ENCODE measurements at regions not wholly inside any gene's neighbourhood (a gene's known extent, or its start where the extent isn't known, plus 50 kb on each side); places are given as distances from the start of the nearest gene placed in this dataset.
"Not testable (repeated sequence)": the region's sequence is repeated elsewhere in the genome, so short reads cannot be mapped to it uniquely, and the experiment has no call there.

DNA sequence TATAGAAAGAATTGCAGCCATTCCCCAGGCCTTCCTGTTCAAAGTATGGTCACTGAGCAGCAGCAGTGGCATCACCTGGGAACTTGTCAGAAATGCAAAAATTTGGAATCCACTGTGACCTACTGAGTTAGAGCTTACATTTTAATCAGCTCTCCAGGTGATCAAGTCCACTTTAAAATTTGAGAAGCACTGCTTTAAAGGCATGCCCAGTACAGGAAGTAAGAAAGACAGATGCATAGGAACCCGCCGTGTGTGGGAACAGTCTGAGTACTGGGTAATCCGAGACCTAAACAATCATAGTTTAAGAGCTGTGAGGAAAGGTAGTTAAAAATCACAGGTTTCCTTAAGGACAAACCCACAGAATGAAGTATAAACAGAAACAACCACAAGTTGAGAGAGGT is 462.4 kb downstream of the RAB38 start:
- Histone ChIP-seq H3K27ac (ENCODE audit: low read depth in 1 of 2, low read length in 1 of 2) (no peak overlapping the region), H3K27me3 (ENCODE audit: control insufficient read depth in 2 of 2, insufficient read depth in 1 of 2, low read length in 1 of 2) (no peaks in the 10 kb centered on the region), H3K36me3 (ENCODE audit: control insufficient read depth in 2 of 2, insufficient read depth in 2 of 2, low read length in 1 of 2) (no peaks in the 10 kb centered on the region), H3K4me1 (ENCODE audit: control insufficient read depth in 2 of 2, insufficient read depth in 2 of 2, low read length in 2 of 2) (no peaks in the 10 kb centered on the region), H3K4me3 (ENCODE audit: low read length in 2 of 2) (no peak overlapping the region), H3K9me3 (ENCODE audit: control insufficient read depth in 2 of 2, insufficient read depth in 1 of 2, low read length in 1 of 2) (no peaks in the 10 kb centered on the region)
- DNase-seq (ENCODE audit: low read depth in 6 of 9, low spot score in 9 of 9): no peak
- WGBS: 10% methylated on average over 3 of the region's 3 CpGs

DNA sequence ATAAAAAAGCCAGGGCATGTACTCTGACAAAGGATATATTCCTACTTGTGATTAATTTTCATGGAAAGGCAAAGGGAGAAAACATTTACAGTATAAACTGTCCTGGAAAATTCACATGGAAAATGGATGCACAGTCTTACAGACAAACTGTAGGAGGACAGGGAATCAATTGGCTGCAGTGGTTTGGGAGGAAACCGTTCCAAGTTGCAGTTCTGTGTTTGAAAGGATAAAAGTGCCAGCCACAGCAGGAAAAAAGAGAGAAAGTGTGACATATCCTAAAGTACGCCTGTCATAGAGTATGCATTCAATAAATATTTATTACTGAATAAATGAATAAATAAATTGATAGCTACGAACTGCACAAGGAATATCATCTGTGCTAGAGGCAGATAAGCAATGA is 462.9 kb downstream of the RAB38 start:
- Histone ChIP-seq H3K4me3 (ENCODE audit: low read length in 2 of 2) (no peak overlapping the region), H3K9me3 (ENCODE audit: control insufficient read depth in 2 of 2, insufficient read depth in 1 of 2, low read length in 1 of 2) (no peaks in the 10 kb centered on the region), H3K27me3 (ENCODE audit: control insufficient read depth in 2 of 2, insufficient read depth in 1 of 2, low read length in 1 of 2) (no peaks in the 10 kb centered on the region), H3K36me3 (ENCODE audit: control insufficient read depth in 2 of 2, insufficient read depth in 2 of 2, low read length in 1 of 2) (no peaks in the 10 kb centered on the region), H3K4me1 (ENCODE audit: control insufficient read depth in 2 of 2, insufficient read depth in 2 of 2, low read length in 2 of 2) (no peaks in the 10 kb centered on the region), H3K27ac (ENCODE audit: low read depth in 1 of 2, low read length in 1 of 2) (no peak overlapping the region)
- no peak for DNase-seq (ENCODE audit: low read depth in 6 of 9, low spot score in 9 of 9)
- WGBS: 73% methylated on average over 3 of the region's 3 CpGs

DNA sequence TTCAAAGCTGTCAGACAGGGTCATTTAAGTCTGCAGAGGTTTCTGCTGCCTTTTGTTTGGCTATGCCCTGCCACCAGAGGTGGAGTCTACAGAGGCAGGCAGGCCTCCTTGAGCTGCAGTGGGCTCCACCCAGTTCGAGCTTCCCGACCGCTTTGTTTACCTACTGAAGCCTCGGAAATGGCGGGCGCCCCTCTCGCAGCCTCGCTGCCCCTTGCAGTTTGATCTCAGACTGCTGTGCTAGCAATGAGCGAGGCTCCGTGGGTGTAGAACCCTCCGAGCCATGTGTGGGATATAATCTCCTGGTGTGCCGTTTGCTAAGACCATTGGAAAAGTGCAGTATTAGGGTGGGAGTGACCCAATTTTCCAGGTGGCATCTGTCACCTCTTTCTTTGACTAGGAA is 471.7 kb downstream of the RAB38 start:
- WGBS: 92% methylated on average over 12 of the region's 12 CpGs
- not testable (repeated sequence) for H3K36me3 ChIP-seq (ENCODE audit: control insufficient read depth in 2 of 2, insufficient read depth in 2 of 2, low read length in 1 of 2); H3K27me3 ChIP-seq (ENCODE audit: control insufficient read depth in 2 of 2, insufficient read depth in 1 of 2, low read length in 1 of 2); H3K27ac ChIP-seq (ENCODE audit: low read depth in 1 of 2, low read length in 1 of 2); H3K4me3 ChIP-seq (ENCODE audit: low read length in 2 of 2); DNase-seq (ENCODE audit: low read depth in 6 of 9, low spot score in 9 of 9); H3K4me1 ChIP-seq (ENCODE audit: control insufficient read depth in 2 of 2, insufficient read depth in 2 of 2, low read length in 2 of 2); H3K9me3 ChIP-seq (ENCODE audit: control insufficient read depth in 2 of 2, insufficient read depth in 1 of 2, low read length in 1 of 2)

DNA sequence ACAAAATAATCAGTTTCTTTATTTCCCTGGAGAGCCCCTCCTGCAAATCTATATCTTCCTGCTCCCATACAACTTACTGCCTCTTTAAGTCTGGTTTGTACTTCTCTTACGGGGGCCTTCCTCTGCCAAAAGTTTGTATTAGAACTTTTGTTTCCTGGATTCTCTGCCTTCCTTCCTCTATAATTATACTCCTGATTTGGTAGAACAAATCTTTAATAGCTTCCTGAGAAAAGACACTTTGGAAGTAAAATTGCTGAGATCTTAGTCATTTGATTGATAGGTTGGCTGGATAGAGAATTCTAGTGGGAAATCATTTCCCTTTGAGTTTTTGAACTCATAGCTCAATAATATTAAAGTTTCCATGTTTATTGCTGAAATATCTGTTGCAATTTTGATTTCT is 499.2 kb downstream of the RAB38 start:
- Histone ChIP-seq H3K9me3 (ENCODE audit: control insufficient read depth in 2 of 2, insufficient read depth in 1 of 2, low read length in 1 of 2) (no peaks in the 10 kb centered on the region), H3K4me1 (ENCODE audit: control insufficient read depth in 2 of 2, insufficient read depth in 2 of 2, low read length in 2 of 2) (no peaks in the 10 kb centered on the region), H3K27ac (ENCODE audit: low read depth in 1 of 2, low read length in 1 of 2) (no peak overlapping the region), H3K4me3 (ENCODE audit: low read length in 2 of 2) (no peak overlapping the region), H3K27me3 (ENCODE audit: control insufficient read depth in 2 of 2, insufficient read depth in 1 of 2, low read length in 1 of 2) (no peaks in the 10 kb centered on the region), H3K36me3 (ENCODE audit: control insufficient read depth in 2 of 2, insufficient read depth in 2 of 2, low read length in 1 of 2) (no peaks in the 10 kb centered on the region)
- DNase-seq (ENCODE audit: low read depth in 6 of 9, low spot score in 9 of 9): no peak
- WGBS: 55% methylated on average over 1 of the region's 1 CpG

DNA sequence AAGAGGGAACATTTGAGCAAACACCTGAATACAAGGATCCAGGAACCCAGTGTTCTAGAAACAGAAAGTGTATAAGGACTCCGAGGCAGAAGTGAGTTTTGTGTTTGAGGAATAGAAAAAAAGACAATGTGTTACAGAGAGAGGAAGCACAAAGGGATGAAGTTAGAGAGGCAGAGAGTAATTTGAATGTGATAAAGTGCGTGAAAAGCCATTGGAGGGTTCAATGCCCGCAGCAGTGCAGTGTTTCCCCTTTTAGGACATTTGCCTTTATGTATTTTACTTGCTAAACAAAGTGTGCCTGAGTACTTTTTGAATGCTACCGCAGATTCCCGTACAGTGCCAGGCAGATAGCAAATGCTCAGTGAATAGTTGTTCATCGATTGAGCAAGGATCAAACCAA is 508.5 kb downstream of the RAB38 start:
- no peaks in the 10 kb centered on the region for H3K27me3 ChIP-seq (ENCODE audit: control insufficient read depth in 2 of 2, insufficient read depth in 1 of 2, low read length in 1 of 2)
- no peak for DNase-seq (ENCODE audit: low read depth in 6 of 9, low spot score in 9 of 9)
- no peak overlapping the region for H3K27ac ChIP-seq (ENCODE audit: low read depth in 1 of 2, low read length in 1 of 2)
- H3K4me1 ChIP-seq (ENCODE audit: control insufficient read depth in 2 of 2, insufficient read depth in 2 of 2, low read length in 2 of 2): no peaks in the 10 kb centered on the region
- H3K36me3 ChIP-seq (ENCODE audit: control insufficient read depth in 2 of 2, insufficient read depth in 2 of 2, low read length in 1 of 2): no peaks in the 10 kb centered on the region
- no peak overlapping the region for H3K4me3 ChIP-seq (ENCODE audit: low read length in 2 of 2)
- 85% methylated on average over 6 of the region's 6 CpGs for WGBS
- no peaks in the 10 kb centered on the region for H3K9me3 ChIP-seq (ENCODE audit: control insufficient read depth in 2 of 2, insufficient read depth in 1 of 2, low read length in 1 of 2)

DNA sequence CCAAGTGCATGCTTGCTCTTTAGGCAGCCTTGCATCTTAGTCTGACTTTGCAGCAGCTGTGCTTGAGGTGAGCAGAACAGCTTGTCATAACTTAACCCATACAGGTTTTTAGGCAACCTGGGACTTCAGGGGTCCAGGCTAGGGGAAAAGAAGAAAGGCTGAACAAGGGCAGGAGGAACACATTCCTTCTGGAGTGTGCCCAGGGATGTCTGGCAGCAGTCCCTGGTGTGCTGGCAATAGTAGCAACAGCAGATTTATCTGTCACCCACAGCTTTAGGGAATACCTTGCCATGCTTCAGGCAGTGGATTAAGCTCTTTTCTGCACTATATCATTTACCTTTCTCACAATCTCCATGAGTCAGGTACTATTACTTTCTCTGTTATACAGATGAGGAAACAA is 513.0 kb downstream of the RAB38 start:
- no peak overlapping the region for H3K4me3 ChIP-seq (ENCODE audit: low read length in 2 of 2)
- no peaks in the 10 kb centered on the region for H3K36me3 ChIP-seq (ENCODE audit: control insufficient read depth in 2 of 2, insufficient read depth in 2 of 2, low read length in 1 of 2)
- H3K4me1 ChIP-seq (ENCODE audit: control insufficient read depth in 2 of 2, insufficient read depth in 2 of 2, low read length in 2 of 2): no peaks in the 10 kb centered on the region
- H3K27ac ChIP-seq (ENCODE audit: low read depth in 1 of 2, low read length in 1 of 2): no peak overlapping the region
- no peaks in the 10 kb centered on the region for H3K27me3 ChIP-seq (ENCODE audit: control insufficient read depth in 2 of 2, insufficient read depth in 1 of 2, low read length in 1 of 2)
- no peaks in the 10 kb centered on the region for H3K9me3 ChIP-seq (ENCODE audit: control insufficient read depth in 2 of 2, insufficient read depth in 1 of 2, low read length in 1 of 2)
- no peak for DNase-seq (ENCODE audit: low read depth in 6 of 9, low spot score in 9 of 9)

DNA sequence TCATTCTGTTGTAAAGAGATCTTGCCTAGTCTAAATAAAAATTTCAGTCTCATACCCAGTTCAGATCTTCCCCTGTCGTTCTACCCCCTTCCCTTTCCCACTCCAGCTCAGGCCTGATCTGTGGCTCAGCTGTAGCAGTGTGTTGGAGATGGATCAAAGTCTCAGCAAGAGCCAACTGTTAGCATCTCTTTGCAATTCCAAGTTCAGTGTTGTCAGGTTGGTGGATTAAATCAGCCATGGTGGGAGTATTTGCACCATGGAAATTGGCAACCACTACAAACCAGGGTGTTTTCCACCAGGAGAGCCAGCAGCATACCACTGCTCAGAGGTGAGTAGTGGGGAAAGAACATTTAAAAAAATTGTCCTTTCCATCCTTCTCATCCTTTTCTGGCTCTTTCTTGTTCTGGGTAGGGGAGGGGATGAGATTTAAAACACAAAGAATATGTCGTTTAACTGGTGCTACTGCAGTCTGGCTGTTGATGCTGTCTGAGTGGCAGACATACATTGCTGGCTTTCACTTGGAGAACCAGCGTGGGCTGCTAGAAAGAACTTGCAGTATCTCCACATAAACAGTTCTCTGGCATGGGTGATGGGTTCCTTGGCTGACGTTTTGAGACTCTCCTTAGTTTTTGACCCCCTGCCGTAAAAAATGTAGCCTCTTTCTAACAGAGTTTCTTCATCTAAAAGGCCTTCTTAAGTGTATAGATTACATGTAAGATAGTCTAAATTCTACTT is 514.1 kb downstream of the RAB38 start:
- no peaks in the 10 kb centered on the region for H3K36me3 ChIP-seq (ENCODE audit: control insufficient read depth in 2 of 2, insufficient read depth in 2 of 2, low read length in 1 of 2)
- H3K9me3 ChIP-seq (ENCODE audit: control insufficient read depth in 2 of 2, insufficient read depth in 1 of 2, low read length in 1 of 2): no peaks in the 10 kb centered on the region
- no peak overlapping the region for H3K4me3 ChIP-seq (ENCODE audit: low read length in 2 of 2)
- 69% methylated on average over 5 of the region's 5 CpGs for WGBS
- DNase-seq (ENCODE audit: low read depth in 6 of 9, low spot score in 9 of 9): no peak
- no peaks in the 10 kb centered on the region for H3K4me1 ChIP-seq (ENCODE audit: control insufficient read depth in 2 of 2, insufficient read depth in 2 of 2, low read length in 2 of 2)
- no peaks in the 10 kb centered on the region for H3K27me3 ChIP-seq (ENCODE audit: control insufficient read depth in 2 of 2, insufficient read depth in 1 of 2, low read length in 1 of 2)
- no peak overlapping the region for H3K27ac ChIP-seq (ENCODE audit: low read depth in 1 of 2, low read length in 1 of 2)

DNA sequence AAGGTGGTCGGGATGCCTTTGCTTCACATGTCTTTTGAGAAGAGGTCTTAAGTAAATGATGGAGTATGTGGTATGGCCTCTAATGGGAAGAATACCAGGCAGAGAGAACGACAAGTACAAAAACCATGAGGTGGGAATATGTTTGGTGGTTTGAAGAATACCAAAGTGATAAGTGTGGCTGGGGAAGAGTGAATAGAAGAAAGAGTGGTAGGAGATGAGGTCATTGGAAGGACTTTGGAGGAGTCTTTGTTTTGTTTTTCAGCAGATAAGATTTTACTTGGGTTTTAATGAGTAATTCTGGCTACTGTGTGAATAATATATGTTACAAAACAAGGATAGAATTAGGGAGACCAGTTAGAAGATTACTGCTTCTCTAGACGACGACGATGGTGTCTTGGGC is 515.4 kb downstream of the RAB38 start:
- Histone ChIP-seq H3K4me1 (ENCODE audit: control insufficient read depth in 2 of 2, insufficient read depth in 2 of 2, low read length in 2 of 2) (no peaks in the 10 kb centered on the region), H3K36me3 (ENCODE audit: control insufficient read depth in 2 of 2, insufficient read depth in 2 of 2, low read length in 1 of 2) (no peaks in the 10 kb centered on the region), H3K9me3 (ENCODE audit: control insufficient read depth in 2 of 2, insufficient read depth in 1 of 2, low read length in 1 of 2) (no peaks in the 10 kb centered on the region), H3K27ac (ENCODE audit: low read depth in 1 of 2, low read length in 1 of 2) (no peak overlapping the region), H3K27me3 (ENCODE audit: control insufficient read depth in 2 of 2, insufficient read depth in 1 of 2, low read length in 1 of 2) (no peaks in the 10 kb centered on the region), H3K4me3 (ENCODE audit: low read length in 2 of 2) (no peak overlapping the region)
- DNase-seq (ENCODE audit: low read depth in 6 of 9, low spot score in 9 of 9): no peak
- WGBS: 92% methylated on average over 5 of the region's 5 CpGs

DNA sequence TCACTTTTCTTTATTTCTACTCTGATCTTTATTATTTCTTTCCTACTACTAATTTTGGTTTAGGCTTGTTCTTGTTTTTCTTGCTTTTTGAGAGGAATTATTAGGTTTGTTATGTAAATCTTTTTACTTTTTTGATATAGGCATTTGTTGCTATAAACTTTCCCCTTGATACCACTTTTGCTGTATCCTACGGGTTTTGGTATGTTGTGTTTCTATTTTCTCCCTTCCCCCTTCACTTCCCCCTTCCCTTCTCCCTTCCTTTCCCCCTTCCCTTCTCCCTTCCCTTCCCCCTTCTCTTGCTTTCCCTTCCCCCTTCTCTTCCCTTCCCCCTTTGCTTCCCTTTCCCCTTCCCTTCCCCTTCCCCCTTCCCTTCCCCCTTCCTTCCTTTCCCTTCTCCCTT is 529.6 kb downstream of the RAB38 start:
- Histone ChIP-seq H3K36me3 (ENCODE audit: control insufficient read depth in 2 of 2, insufficient read depth in 2 of 2, low read length in 1 of 2) (no peaks in the 10 kb centered on the region), H3K9me3 (ENCODE audit: control insufficient read depth in 2 of 2, insufficient read depth in 1 of 2, low read length in 1 of 2) (peaks cover 0 to 4% of the 10 kb centered on the region in 2 donors), H3K4me1 (ENCODE audit: control insufficient read depth in 2 of 2, insufficient read depth in 2 of 2, low read length in 2 of 2) (no peaks in the 10 kb centered on the region), H3K4me3 (ENCODE audit: low read length in 2 of 2) (no peak overlapping the region), H3K27me3 (ENCODE audit: control insufficient read depth in 2 of 2, insufficient read depth in 1 of 2, low read length in 1 of 2) (no peaks in the 10 kb centered on the region), H3K27ac (ENCODE audit: low read depth in 1 of 2, low read length in 1 of 2) (no peak overlapping the region)
- WGBS: 93% methylated on average over 1 of the region's 1 CpG
- no peak for DNase-seq (ENCODE audit: low read depth in 6 of 9, low spot score in 9 of 9)
